ENCODE measurements at regions not wholly inside any gene's neighbourhood (a gene's known extent, or its start where the extent isn't known, plus 50 kb on each side); places are given as distances from the start of the nearest gene placed in this dataset.

GRCh38 chr13:22009937-22010336 lies 339.1 kb downstream of the FGF9 start:
- H3K36me3 ChIP-seq (ENCODE audit: control insufficient read depth in 2 of 2, insufficient read depth in 2 of 2, low read length in 2 of 2): no peaks in the 10 kb centered on the region
- H3K9ac ChIP-seq (ENCODE audit: low read depth in 1 of 2, low read length in 2 of 2): no peak overlapping the region
- H3K27ac ChIP-seq (ENCODE audit: low read depth in 2 of 2, low read length in 2 of 2): no peak overlapping the region

GRCh38 chr13:22012686-22013085 lies 341.8 kb downstream of the FGF9 start:
- Histone ChIP-seq H3K4me3 (ENCODE audit: low read length in 2 of 2) (no peak overlapping the region), H3K27me3 (ENCODE audit: control insufficient read depth in 2 of 2, insufficient read depth in 2 of 2, low read length in 2 of 2) (no peaks in the 10 kb centered on the region), H3K36me3 (ENCODE audit: control insufficient read depth in 2 of 2, insufficient read depth in 2 of 2, low read length in 2 of 2) (no peaks in the 10 kb centered on the region), H3K9ac (ENCODE audit: low read depth in 1 of 2, low read length in 2 of 2) (no peak overlapping the region), H3K9me3 (ENCODE audit: control insufficient read depth in 2 of 2, low read length in 2 of 2) (no peaks in the 10 kb centered on the region), H3K27ac (ENCODE audit: low read depth in 2 of 2, low read length in 2 of 2) (no peak overlapping the region), H3K4me1 (ENCODE audit: control insufficient read depth in 2 of 2, insufficient read depth in 2 of 2, low read length in 2 of 2) (peaks cover 3 to 9% of the 10 kb centered on the region in 2 donors)

More at GRCh38 chr13:22009937-22010336, 339.1 kb downstream of the FGF9 start:
- no peak overlapping the region for H3K4me3 ChIP-seq (ENCODE audit: low read length in 2 of 2)
- no peaks in the 10 kb centered on the region for H3K27me3 ChIP-seq (ENCODE audit: control insufficient read depth in 2 of 2, insufficient read depth in 2 of 2, low read length in 2 of 2)
- H3K9me3 ChIP-seq (ENCODE audit: control insufficient read depth in 2 of 2, low read length in 2 of 2): no peaks in the 10 kb centered on the region
- H3K4me1 ChIP-seq (ENCODE audit: control insufficient read depth in 2 of 2, insufficient read depth in 2 of 2, low read length in 2 of 2): peaks cover 3 to 9% of the 10 kb centered on the region in 2 donors

- peaks cover 3 to 9% of the 10 kb centered on the region in 2 donors for H3K4me1 ChIP-seq (ENCODE audit: control insufficient read depth in 2 of 2, insufficient read depth in 2 of 2, low read length in 2 of 2)
- H3K4me3 ChIP-seq (ENCODE audit: low read length in 2 of 2): no peak overlapping the region
- H3K9ac ChIP-seq (ENCODE audit: low read depth in 1 of 2, low read length in 2 of 2): no peak overlapping the region
- no peaks in the 10 kb centered on the region for H3K27me3 ChIP-seq (ENCODE audit: control insufficient read depth in 2 of 2, insufficient read depth in 2 of 2, low read length in 2 of 2)
- no peaks in the 10 kb centered on the region for H3K9me3 ChIP-seq (ENCODE audit: control insufficient read depth in 2 of 2, low read length in 2 of 2)
- H3K36me3 ChIP-seq (ENCODE audit: control insufficient read depth in 2 of 2, insufficient read depth in 2 of 2, low read length in 2 of 2): no peaks in the 10 kb centered on the region
- H3K27ac ChIP-seq (ENCODE audit: low read depth in 2 of 2, low read length in 2 of 2): no peak overlapping the region
Observed at GRCh38 chr13:22014469-22014868, 343.6 kb downstream of the FGF9 start.

- Histone ChIP-seq H3K27ac (ENCODE audit: low read depth in 2 of 2, low read length in 2 of 2) (no peak overlapping the region), H3K4me3 (ENCODE audit: low read length in 2 of 2) (no peak overlapping the region), H3K27me3 (ENCODE audit: control insufficient read depth in 2 of 2, insufficient read depth in 2 of 2, low read length in 2 of 2) (no peaks in the 10 kb centered on the region), H3K4me1 (ENCODE audit: control insufficient read depth in 2 of 2, insufficient read depth in 2 of 2, low read length in 2 of 2) (peaks cover 3 to 5% of the 10 kb centered on the region in 2 donors), H3K9ac (ENCODE audit: low read depth in 1 of 2, low read length in 2 of 2) (no peak overlapping the region), H3K9me3 (ENCODE audit: control insufficient read depth in 2 of 2, low read length in 2 of 2) (no peaks in the 10 kb centered on the region), H3K36me3 (ENCODE audit: control insufficient read depth in 2 of 2, insufficient read depth in 2 of 2, low read length in 2 of 2) (no peaks in the 10 kb centered on the region)
Observed at GRCh38 chr13:22017226-22017625, 346.4 kb downstream of the FGF9 start.

GRCh38 chr13:22018076-22018835 lies 347.4 kb downstream of the FGF9 start:
- H3K4me1 ChIP-seq (ENCODE audit: control insufficient read depth in 2 of 2, insufficient read depth in 2 of 2, low read length in 2 of 2): no peaks in the 10 kb centered on the region
- H3K36me3 ChIP-seq (ENCODE audit: control insufficient read depth in 2 of 2, insufficient read depth in 2 of 2, low read length in 2 of 2): no peaks in the 10 kb centered on the region
- H3K4me3 ChIP-seq (ENCODE audit: low read length in 2 of 2): no peak overlapping the region
- no peak overlapping the region for H3K27ac ChIP-seq (ENCODE audit: low read depth in 2 of 2, low read length in 2 of 2)
- H3K9me3 ChIP-seq (ENCODE audit: control insufficient read depth in 2 of 2, low read length in 2 of 2): no peaks in the 10 kb centered on the region
- no peak overlapping the region for H3K9ac ChIP-seq (ENCODE audit: low read depth in 1 of 2, low read length in 2 of 2)
- H3K27me3 ChIP-seq (ENCODE audit: control insufficient read depth in 2 of 2, insufficient read depth in 2 of 2, low read length in 2 of 2): no peaks in the 10 kb centered on the region

GRCh38 chr13:22018836-22019210 lies 347.9 kb downstream of the FGF9 start:
- no peak overlapping the region for H3K9ac ChIP-seq (ENCODE audit: low read depth in 1 of 2, low read length in 2 of 2)
- no peaks in the 10 kb centered on the region for H3K36me3 ChIP-seq (ENCODE audit: control insufficient read depth in 2 of 2, insufficient read depth in 2 of 2, low read length in 2 of 2)
- no peak overlapping the region for H3K27ac ChIP-seq (ENCODE audit: low read depth in 2 of 2, low read length in 2 of 2)
- H3K27me3 ChIP-seq (ENCODE audit: control insufficient read depth in 2 of 2, insufficient read depth in 2 of 2, low read length in 2 of 2): no peaks in the 10 kb centered on the region
- no peak overlapping the region for H3K4me3 ChIP-seq (ENCODE audit: low read length in 2 of 2)
- H3K9me3 ChIP-seq (ENCODE audit: control insufficient read depth in 2 of 2, low read length in 2 of 2): no peaks in the 10 kb centered on the region
- no peaks in the 10 kb centered on the region for H3K4me1 ChIP-seq (ENCODE audit: control insufficient read depth in 2 of 2, insufficient read depth in 2 of 2, low read length in 2 of 2)

GRCh38 chr13:22024381-22024994 lies 353.6 kb downstream of the FGF9 start:
- H3K4me3 ChIP-seq (ENCODE audit: low read length in 2 of 2): no peak overlapping the region
- no peaks in the 10 kb centered on the region for H3K9me3 ChIP-seq (ENCODE audit: control insufficient read depth in 2 of 2, low read length in 2 of 2)
- H3K27ac ChIP-seq (ENCODE audit: low read depth in 2 of 2, low read length in 2 of 2): no peak overlapping the region
- no peaks in the 10 kb centered on the region for H3K4me1 ChIP-seq (ENCODE audit: control insufficient read depth in 2 of 2, insufficient read depth in 2 of 2, low read length in 2 of 2)
- no peaks in the 10 kb centered on the region for H3K36me3 ChIP-seq (ENCODE audit: control insufficient read depth in 2 of 2, insufficient read depth in 2 of 2, low read length in 2 of 2)
- H3K9ac ChIP-seq (ENCODE audit: low read depth in 1 of 2, low read length in 2 of 2): no peak overlapping the region
- H3K27me3 ChIP-seq (ENCODE audit: control insufficient read depth in 2 of 2, insufficient read depth in 2 of 2, low read length in 2 of 2): no peaks in the 10 kb centered on the region

GRCh38 chr13:22027566-22027965 lies 356.7 kb downstream of the FGF9 start:
- no peaks in the 10 kb centered on the region for H3K36me3 ChIP-seq (ENCODE audit: control insufficient read depth in 2 of 2, insufficient read depth in 2 of 2, low read length in 2 of 2)
- H3K4me1 ChIP-seq (ENCODE audit: control insufficient read depth in 2 of 2, insufficient read depth in 2 of 2, low read length in 2 of 2): no peaks in the 10 kb centered on the region
- H3K4me3 ChIP-seq (ENCODE audit: low read length in 2 of 2): no peak overlapping the region
- no peak overlapping the region for H3K27ac ChIP-seq (ENCODE audit: low read depth in 2 of 2, low read length in 2 of 2)
- H3K9ac ChIP-seq (ENCODE audit: low read depth in 1 of 2, low read length in 2 of 2): no peak overlapping the region
- H3K9me3 ChIP-seq (ENCODE audit: control insufficient read depth in 2 of 2, low read length in 2 of 2): no peaks in the 10 kb centered on the region
- no peaks in the 10 kb centered on the region for H3K27me3 ChIP-seq (ENCODE audit: control insufficient read depth in 2 of 2, insufficient read depth in 2 of 2, low read length in 2 of 2)

- no peaks in the 10 kb centered on the region for H3K27me3 ChIP-seq (ENCODE audit: control insufficient read depth in 2 of 2, insufficient read depth in 2 of 2, low read length in 2 of 2)
- no peaks in the 10 kb centered on the region for H3K9me3 ChIP-seq (ENCODE audit: control insufficient read depth in 2 of 2, low read length in 2 of 2)
- H3K27ac ChIP-seq (ENCODE audit: low read depth in 2 of 2, low read length in 2 of 2): no peak overlapping the region
- H3K4me1 ChIP-seq (ENCODE audit: control insufficient read depth in 2 of 2, insufficient read depth in 2 of 2, low read length in 2 of 2): no peaks in the 10 kb centered on the region
- no peak overlapping the region for H3K9ac ChIP-seq (ENCODE audit: low read depth in 1 of 2, low read length in 2 of 2)
- H3K36me3 ChIP-seq (ENCODE audit: control insufficient read depth in 2 of 2, insufficient read depth in 2 of 2, low read length in 2 of 2): no peaks in the 10 kb centered on the region
- no peak overlapping the region for H3K4me3 ChIP-seq (ENCODE audit: low read length in 2 of 2)
Observed at GRCh38 chr13:22028831-22029230, 358.0 kb downstream of the FGF9 start.

- Histone ChIP-seq H3K27ac (ENCODE audit: low read depth in 2 of 2, low read length in 2 of 2) (no peak overlapping the region), H3K36me3 (ENCODE audit: control insufficient read depth in 2 of 2, insufficient read depth in 2 of 2, low read length in 2 of 2) (no peaks in the 10 kb centered on the region), H3K4me1 (ENCODE audit: control insufficient read depth in 2 of 2, insufficient read depth in 2 of 2, low read length in 2 of 2) (no peaks in the 10 kb centered on the region), H3K27me3 (ENCODE audit: control insufficient read depth in 2 of 2, insufficient read depth in 2 of 2, low read length in 2 of 2) (no peaks in the 10 kb centered on the region), H3K9me3 (ENCODE audit: control insufficient read depth in 2 of 2, low read length in 2 of 2) (no peaks in the 10 kb centered on the region), H3K4me3 (ENCODE audit: low read length in 2 of 2) (no peak overlapping the region), H3K9ac (ENCODE audit: low read depth in 1 of 2, low read length in 2 of 2) (no peak overlapping the region)
Observed at GRCh38 chr13:22030321-22030720, 359.4 kb downstream of the FGF9 start.

Measured in mucosa of rectum (tissue), 2 donors.